Thyroid gland (tissue), 4 donors: ENCODE measurements at regions not wholly inside any gene's neighbourhood (a gene's known extent, or its start where the extent isn't known, plus 50 kb on each side); places are given as distances from the start of the nearest gene placed in this dataset.
"Not testable (repeated sequence)": the region's sequence is repeated elsewhere in the genome, so short reads cannot be mapped to it uniquely, and the experiment has no call there.

Experiments
- DNase-seq, 2 donors: peaks; one replicate each; pipeline ENCODE4 v3.0.0-alpha.2; 2019
- H3K27ac ChIP-seq, 3 donors: fragments of 200-600 bp; sonication (generic); 1 replicate in 2 of 3; 2 replicates in 1 of 3; pipeline ENCODE4 v1.5.1; 2016 to 2019; ENCODE audit warnings: mild to moderate bottlenecking in 1 of 3, moderate library complexity in 1 of 3
- H3K27me3 ChIP-seq: fragments of 200-600 bp; sonication (generic); one replicate; pipeline ENCODE4 v1.5.1; 2019
- H3K36me3 ChIP-seq, 2 donors: fragments of 200-600 bp; sonication (generic); one replicate each; pipeline ENCODE4 v1.5.1; 2016 to 2019
- H3K4me1 ChIP-seq, 2 donors: fragments of 200-600 bp; sonication (generic); one replicate each; pipeline ENCODE4 v1.5.1; 2017 to 2019
- H3K4me3 ChIP-seq, 3 donors: fragments of 200-600 bp; sonication (generic); replicated peaks in 1 of 3; 1 replicate in 2 of 3; 2 replicates in 1 of 3; pipeline ENCODE4 v1.5.1; 2016; ENCODE audit warnings: mild to moderate bottlenecking in 1 of 3
- H3K9me3 ChIP-seq: fragments of 200-600 bp; sonication (generic); one replicate; pipeline ENCODE4 v1.5.1; 2017
- CTCF ChIP-seq, 6 experiments: fragments of 200-600 bp in 3 of 6; fragments of 450-650 bp in 3 of 6; sonication (generic) in 3 of 6; IDR thresholded peaks; one replicate each; pipeline ENCODE4 v1.5.1; 2016 to 2019; ENCODE audit warnings: antibody characterized with exemption in 6 of 6, mild to moderate bottlenecking in 2 of 6, inconsistent platforms in 1 of 6, moderate library complexity in 1 of 6
- POLR2A ChIP-seq, 2 donors: fragments of 450-650 bp; IDR thresholded peaks; one replicate each; pipeline ENCODE4 v1.6.1; 2017; ENCODE audit warnings: antibody characterized with exemption in 2 of 2, mild to moderate bottlenecking in 2 of 2, moderate library complexity in 1 of 2
- WGBS, 2 donors: methylation state at CpG; one replicate each; pipeline ENCODE4 v1.1.5; 2017; 5-methylcytosine and 5-hydroxymethylcytosine counted together
- intact Hi-C: fragments of 100-400 bp; cut with DNase I; formaldehyde crosslinking; loops from one replicate; pipeline ENCODE4 v1.15.1; 2023

GRCh38 chr10:30719832-30720231 is 90.3 kb upstream of the LYZL2 start:
- no peaks in the 10 kb centered on the region for H3K27me3 ChIP-seq
- no peaks in the 10 kb centered on the region for H3K36me3 ChIP-seq
- no peak overlapping the region for H3K27ac ChIP-seq
- no peak for TF ChIP-seq POLR2A (IDR thresholded peaks at IDR 0.05)
- TF ChIP-seq CTCF (IDR thresholded peaks at IDR 0.05), result no peak
- WGBS, 2 donors, result 67 to 70% methylated on average over 9 of the region's 9 CpGs
- no peaks in the 10 kb centered on the region for H3K9me3 ChIP-seq
- H3K4me3 ChIP-seq, result no peak overlapping the region
- no peak for DNase-seq
- H3K4me1 ChIP-seq, result no peaks in the 10 kb centered on the region
- intact Hi-C loops, result loop anchor here (10.0 kb wide), 1 partner anchor 745 kb away; no protein-coding TSS in a partner anchor

- 74 to 78% methylated on average over 6 of the region's 6 CpGs for WGBS, 2 donors
- TF ChIP-seq CTCF (IDR thresholded peaks at IDR 0.05), result no peak
- TF ChIP-seq POLR2A (IDR thresholded peaks at IDR 0.05), result no peak
- H3K36me3 ChIP-seq, result no peaks in the 10 kb centered on the region
- no peak overlapping the region for H3K4me3 ChIP-seq
- no peaks in the 10 kb centered on the region for H3K9me3 ChIP-seq
- intact Hi-C loops, result no loop called here
- no peaks in the 10 kb centered on the region for H3K27me3 ChIP-seq
- no peak overlapping the region for H3K27ac ChIP-seq
- DNase-seq, result no peak
- H3K4me1 ChIP-seq, result no peaks in the 10 kb centered on the region
Measured at GRCh38 chr10:30709700-30710358, 80.3 kb upstream of the LYZL2 start.

GRCh38 chr10:30709229-30709628 is 79.7 kb upstream of the LYZL2 start:
- TF ChIP-seq CTCF (IDR thresholded peaks at IDR 0.05), result no peak
- TF ChIP-seq POLR2A (IDR thresholded peaks at IDR 0.05), result no peak
- no peak for DNase-seq
- Histone ChIP-seq H3K4me1 (no peaks in the 10 kb centered on the region), H3K36me3 (no peaks in the 10 kb centered on the region), H3K27ac (no peak overlapping the region), H3K4me3 (no peak overlapping the region), H3K27me3 (no peaks in the 10 kb centered on the region), H3K9me3 (no peaks in the 10 kb centered on the region)
- WGBS, 2 donors, result 89 to 93% methylated on average over 10 of the region's 10 CpGs
- intact Hi-C loops, result no loop called here

- Histone ChIP-seq H3K4me1 (no peaks in the 10 kb centered on the region), H3K4me3 (no peak overlapping the region), H3K9me3 (no peaks in the 10 kb centered on the region), H3K36me3 (no peaks in the 10 kb centered on the region), H3K27ac (no peak overlapping the region), H3K27me3 (no peaks in the 10 kb centered on the region)
- DNase-seq, result no peak
- TF ChIP-seq CTCF (IDR thresholded peaks at IDR 0.05) (no peak), POLR2A (IDR thresholded peaks at IDR 0.05) (no peak)
- intact Hi-C loops, result no loop called here
- 97% methylated on average over 3 of the region's 3 CpGs for WGBS, 2 donors
Measured at GRCh38 chr10:30708234-30708633, 78.7 kb upstream of the LYZL2 start.

- DNase-seq, H3K27me3 ChIP-seq, H3K9me3 ChIP-seq, intact Hi-C loops, H3K36me3 ChIP-seq, H3K4me1 ChIP-seq, H3K27ac ChIP-seq, H3K4me3 ChIP-seq: not testable (repeated sequence)
- 97 to 100% methylated on average over 1 of the region's 1 CpG for WGBS, 2 donors
Measured at GRCh38 chr10:30706189-30706588, 76.6 kb upstream of the LYZL2 start.
